HUES6 (cell line): ENCODE measurements at regions not wholly inside any gene's neighbourhood (a gene's known extent, or its start where the extent isn't known, plus 50 kb on each side); places are given as distances from the start of the nearest gene placed in this dataset.

Experiments
- H3K27ac ChIP-seq: 2 replicates; pipeline ENCODE4 v1.7.0; 2013; ENCODE audit warnings: low read depth, mild to moderate bottlenecking, low read length, inconsistent platforms
- H3K27me3 ChIP-seq: 2 replicates; pipeline ENCODE4 v1.6.1; 2013; ENCODE audit warnings: low read length; ENCODE audit not compliant: control insufficient read depth, insufficient read depth
- H3K36me3 ChIP-seq: 2 replicates; pipeline ENCODE4 v1.6.1; 2013; ENCODE audit warnings: low read length; ENCODE audit not compliant: control insufficient read depth, insufficient read depth
- H3K4me1 ChIP-seq: 2 replicates; pipeline ENCODE4 v1.6.1; 2013; ENCODE audit warnings: low read length; ENCODE audit not compliant: control insufficient read depth, insufficient read depth
- H3K4me3 ChIP-seq: 2 replicates; pipeline ENCODE4 v1.5.1; 2013; ENCODE audit warnings: low read depth, low read length
- H3K9ac ChIP-seq: one replicate; pipeline ENCODE4 v1.6.1; 2013; ENCODE audit warnings: mild to moderate bottlenecking, low read length
- H3K9me3 ChIP-seq: 2 replicates; pipeline ENCODE4 v1.6.1; 2013; ENCODE audit warnings: low read depth, low read length; ENCODE audit not compliant: control insufficient read depth, insufficient read depth

DNA sequence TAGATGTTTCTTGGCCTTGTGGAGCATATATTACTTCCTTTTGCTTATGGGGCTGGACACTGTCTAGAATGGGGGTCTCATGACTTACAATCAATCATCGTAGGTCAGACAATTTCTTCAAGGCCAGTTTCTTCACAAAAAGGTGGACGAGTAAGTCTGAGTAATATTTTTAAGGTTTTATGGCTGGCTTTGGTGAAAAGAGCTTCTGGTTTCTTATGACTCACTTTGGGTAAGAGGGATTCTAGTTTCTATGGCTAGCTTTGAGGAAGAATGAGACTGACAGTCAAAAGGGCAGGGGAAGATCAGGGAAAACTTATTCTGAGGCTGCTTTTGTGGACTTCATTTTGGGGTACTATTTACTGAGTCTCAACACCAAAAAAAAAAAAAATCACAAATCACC is 2067.2 kb upstream of the C9orf72 start:
- Histone ChIP-seq H3K9me3 (no peaks in the 10 kb centered on the region), H3K4me1 (no peaks in the 10 kb centered on the region)

DNA sequence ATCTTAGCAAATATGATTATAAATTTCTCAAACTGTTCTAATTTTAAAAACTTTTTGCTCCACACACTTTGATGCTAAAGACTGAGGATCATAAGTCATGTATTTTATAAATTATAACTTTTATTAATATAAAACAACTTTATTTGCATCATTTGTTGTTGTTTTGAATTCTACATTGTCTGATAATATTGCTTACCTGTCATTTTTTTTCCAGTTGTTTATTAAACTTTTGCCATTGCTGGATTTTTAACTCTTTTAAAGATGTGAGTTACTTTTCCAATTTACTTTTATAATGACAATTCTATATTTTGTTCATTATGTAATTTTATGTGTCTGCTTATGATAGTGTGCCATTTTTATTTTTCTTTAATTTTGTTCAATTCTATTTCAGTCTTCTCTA is 2071.2 kb upstream of the C9orf72 start:
- H3K36me3 ChIP-seq, result no peaks in the 10 kb centered on the region
- no peak overlapping the region for H3K4me3 ChIP-seq
- H3K27ac ChIP-seq, result no peak overlapping the region
- H3K9me3 ChIP-seq, result no peaks in the 10 kb centered on the region
- no peaks in the 10 kb centered on the region for H3K4me1 ChIP-seq
- H3K27me3 ChIP-seq, result no peaks in the 10 kb centered on the region
- H3K9ac ChIP-seq, result no peak overlapping the region

More for the DNA sequence above, 2067.2 kb upstream of the C9orf72 start:
- no peaks in the 10 kb centered on the region for H3K36me3 ChIP-seq
- H3K4me3 ChIP-seq, result no peak overlapping the region
- no peak overlapping the region for H3K27ac ChIP-seq
- no peaks in the 10 kb centered on the region for H3K27me3 ChIP-seq
- H3K9ac ChIP-seq, result no peak overlapping the region

DNA sequence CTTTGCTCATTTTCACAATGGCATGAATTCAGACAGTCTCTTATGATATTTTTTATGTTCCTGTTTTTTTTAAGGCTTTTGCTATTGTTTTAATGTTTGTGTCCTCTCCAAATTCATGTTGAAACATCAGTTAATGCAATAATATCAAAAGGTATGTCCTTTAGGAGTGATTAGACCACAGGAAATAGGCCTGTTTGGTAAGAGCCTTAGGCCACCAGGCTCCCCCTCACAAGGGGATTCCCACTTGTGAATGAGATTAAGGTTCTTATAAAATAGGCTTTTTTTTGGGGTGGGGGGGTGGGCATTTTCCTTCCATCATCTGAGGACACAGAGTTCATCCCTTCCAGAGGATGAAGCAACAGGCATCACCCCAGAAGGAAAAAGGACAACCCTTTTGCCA is 2074.2 kb upstream of the C9orf72 start:
- H3K36me3 ChIP-seq, result no peaks in the 10 kb centered on the region
- no peak overlapping the region for H3K4me3 ChIP-seq
- H3K27me3 ChIP-seq, result no peaks in the 10 kb centered on the region
- no peaks in the 10 kb centered on the region for H3K9me3 ChIP-seq
- H3K4me1 ChIP-seq, result no peaks in the 10 kb centered on the region
- no peak overlapping the region for H3K9ac ChIP-seq
- H3K27ac ChIP-seq, result no peak overlapping the region

DNA sequence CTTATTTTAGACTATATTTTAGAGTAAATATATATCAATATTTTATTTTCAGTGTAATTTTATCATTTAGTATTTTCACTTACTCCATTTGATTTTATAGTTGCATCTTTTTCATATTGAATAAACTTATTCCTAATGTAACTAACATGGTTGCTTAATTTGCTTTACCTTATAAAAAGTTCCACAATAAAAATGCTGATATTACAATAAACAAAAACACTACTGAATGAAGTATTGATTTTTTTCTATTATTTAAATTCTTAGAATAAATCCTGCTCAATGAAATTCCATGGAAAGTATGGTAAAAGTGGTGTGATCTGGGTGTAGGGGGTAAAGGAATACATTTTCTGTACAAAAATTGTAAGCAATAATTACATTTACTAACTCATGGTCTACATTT is 2074.9 kb upstream of the C9orf72 start:
- H3K9ac ChIP-seq, result no peak overlapping the region

DNA sequence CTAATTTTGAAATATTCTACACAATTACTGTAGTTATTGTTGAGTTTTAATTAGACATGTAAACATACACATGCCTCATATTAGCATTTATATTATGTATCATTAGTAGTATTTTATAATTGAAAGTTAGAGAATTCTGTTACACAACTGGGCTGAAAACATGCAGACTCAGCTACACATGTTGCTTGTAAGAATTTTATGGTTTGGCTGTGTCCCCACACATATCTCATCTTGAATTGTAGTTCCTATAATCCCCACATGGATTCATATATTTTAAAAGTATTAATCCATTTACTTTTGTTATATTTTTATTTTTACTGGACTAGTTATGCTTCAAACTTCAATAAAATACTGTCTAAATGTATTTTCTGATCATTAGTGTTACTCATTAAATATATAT is 2075.3 kb upstream of the C9orf72 start:
- Histone ChIP-seq H3K4me1 (no peaks in the 10 kb centered on the region), H3K4me3 (no peak overlapping the region), H3K36me3 (no peaks in the 10 kb centered on the region), H3K9ac (no peak overlapping the region), H3K27me3 (no peaks in the 10 kb centered on the region), H3K27ac (no peak overlapping the region), H3K9me3 (no peaks in the 10 kb centered on the region)

More for the DNA sequence above, 2074.9 kb upstream of the C9orf72 start:
- H3K36me3 ChIP-seq, result no peaks in the 10 kb centered on the region
- H3K27ac ChIP-seq, result no peak overlapping the region
- no peak overlapping the region for H3K4me3 ChIP-seq
- no peaks in the 10 kb centered on the region for H3K4me1 ChIP-seq
- no peaks in the 10 kb centered on the region for H3K27me3 ChIP-seq
- H3K9me3 ChIP-seq, result no peaks in the 10 kb centered on the region

DNA sequence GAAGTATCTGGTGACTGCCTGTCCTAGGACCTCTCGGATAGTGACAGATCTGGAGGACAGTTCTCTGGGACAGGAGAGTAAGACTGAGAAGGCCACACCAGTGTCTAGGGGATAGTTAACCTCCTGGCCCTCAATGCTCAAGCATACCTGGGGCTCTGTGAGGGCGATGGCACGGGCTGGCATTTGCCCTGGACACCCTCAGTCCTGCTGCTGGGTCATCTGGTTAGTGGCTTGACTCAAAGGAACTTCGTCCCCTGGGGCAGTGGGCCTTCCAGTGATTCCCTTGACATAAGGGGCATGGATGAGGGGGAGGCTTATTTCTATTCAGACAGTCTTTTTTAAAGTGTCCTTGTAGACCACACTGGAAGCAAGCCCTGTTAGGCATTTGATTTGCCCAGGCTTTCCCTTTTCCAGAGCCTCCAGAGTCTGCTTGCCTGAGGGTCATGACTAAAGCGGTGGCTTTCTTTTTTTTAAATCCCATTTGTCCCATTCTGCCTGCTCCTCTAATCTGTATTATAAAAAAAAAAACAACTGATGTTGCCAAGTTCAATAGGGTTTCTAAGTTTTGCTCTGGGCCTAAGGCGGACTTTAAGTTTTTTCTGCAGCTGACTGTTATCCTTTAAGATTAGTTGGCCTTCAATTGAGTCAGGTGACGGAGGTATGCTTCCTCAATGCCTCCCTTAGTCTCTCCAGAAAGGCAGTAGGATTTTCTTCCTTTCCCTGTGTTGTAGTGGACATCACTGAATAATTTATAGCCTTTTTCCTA is 2083.5 kb upstream of the C9orf72 start:
- Histone ChIP-seq H3K4me3 (no peak overlapping the region), H3K27me3 (no peaks in the 10 kb centered on the region), H3K9me3 (no peaks in the 10 kb centered on the region), H3K27ac (no peak overlapping the region), H3K4me1 (no peaks in the 10 kb centered on the region), H3K9ac (no peak overlapping the region), H3K36me3 (no peaks in the 10 kb centered on the region)

DNA sequence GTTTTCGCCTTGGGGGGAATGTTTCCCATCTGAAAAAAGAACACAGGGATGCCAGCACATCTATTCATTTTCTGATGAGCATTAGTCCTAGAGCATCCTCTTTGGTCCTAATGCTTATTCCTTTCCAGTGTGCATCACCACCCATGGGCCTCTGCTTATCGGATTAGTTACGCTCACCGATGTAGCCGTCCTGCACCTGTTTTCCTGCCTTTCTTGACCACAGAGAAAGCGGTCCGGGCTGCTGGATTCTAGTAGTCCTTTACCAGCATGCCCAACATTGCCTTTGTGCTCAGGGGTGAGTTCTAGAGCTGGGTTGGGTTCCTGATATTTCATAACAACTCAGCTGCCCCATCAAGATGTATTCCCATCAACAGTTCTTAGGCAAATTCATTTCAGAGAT is 2084.5 kb upstream of the C9orf72 start:
- no peak overlapping the region for H3K27ac ChIP-seq
- H3K4me1 ChIP-seq, result no peaks in the 10 kb centered on the region
- H3K4me3 ChIP-seq, result no peak overlapping the region
- H3K9me3 ChIP-seq, result no peaks in the 10 kb centered on the region
- H3K27me3 ChIP-seq, result no peaks in the 10 kb centered on the region
- no peak overlapping the region for H3K9ac ChIP-seq
- no peaks in the 10 kb centered on the region for H3K36me3 ChIP-seq

DNA sequence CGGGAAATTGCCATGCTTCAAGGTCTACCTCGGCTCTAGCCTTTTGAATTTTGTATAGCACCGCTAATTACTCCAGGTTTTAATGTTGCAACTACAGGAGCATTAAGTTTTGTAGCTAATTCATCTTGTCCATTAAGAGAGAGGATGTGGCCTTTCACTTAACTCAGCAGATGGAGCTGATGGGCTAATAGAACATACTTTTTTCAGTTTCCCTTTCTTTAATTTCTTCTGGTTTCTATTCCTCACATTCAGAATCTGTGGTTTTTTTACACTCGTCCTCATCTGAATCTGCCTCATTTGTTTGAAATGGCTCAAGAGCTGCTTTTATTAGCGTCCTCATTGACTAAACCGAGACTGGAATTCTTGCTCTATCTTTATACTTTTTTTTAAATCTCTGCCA is 2085.7 kb upstream of the C9orf72 start:
- no peaks in the 10 kb centered on the region for H3K27me3 ChIP-seq
- no peaks in the 10 kb centered on the region for H3K9me3 ChIP-seq
- no peak overlapping the region for H3K4me3 ChIP-seq

DNA sequence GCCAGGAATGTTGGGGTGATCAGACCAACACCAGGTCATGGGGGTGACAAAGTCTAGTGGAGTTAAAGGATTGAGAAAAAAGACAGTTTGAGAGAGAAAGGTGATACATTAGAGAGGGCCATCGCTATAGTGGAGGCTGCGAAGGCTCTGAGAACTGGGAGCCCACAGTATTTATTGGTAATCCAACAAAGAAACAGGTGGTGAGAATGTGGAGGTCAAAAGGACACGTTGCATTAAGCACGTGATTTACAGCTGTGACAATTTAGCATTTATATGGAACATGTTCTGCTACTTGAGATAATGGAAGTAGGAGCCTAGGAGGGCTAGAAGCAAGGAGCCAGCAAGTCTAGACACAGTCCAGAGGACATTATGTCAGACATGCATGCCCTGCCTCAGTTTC is 2086.5 kb upstream of the C9orf72 start:
- Histone ChIP-seq H3K4me1 (no peaks in the 10 kb centered on the region), H3K9me3 (no peaks in the 10 kb centered on the region), H3K36me3 (no peaks in the 10 kb centered on the region), H3K27me3 (no peaks in the 10 kb centered on the region), H3K4me3 (no peak overlapping the region), H3K27ac (no peak overlapping the region), H3K9ac (no peak overlapping the region)

More for the DNA sequence above, 2085.7 kb upstream of the C9orf72 start:
- Histone ChIP-seq H3K9ac (no peak overlapping the region), H3K4me1 (no peaks in the 10 kb centered on the region), H3K27ac (no peak overlapping the region), H3K36me3 (no peaks in the 10 kb centered on the region)

DNA sequence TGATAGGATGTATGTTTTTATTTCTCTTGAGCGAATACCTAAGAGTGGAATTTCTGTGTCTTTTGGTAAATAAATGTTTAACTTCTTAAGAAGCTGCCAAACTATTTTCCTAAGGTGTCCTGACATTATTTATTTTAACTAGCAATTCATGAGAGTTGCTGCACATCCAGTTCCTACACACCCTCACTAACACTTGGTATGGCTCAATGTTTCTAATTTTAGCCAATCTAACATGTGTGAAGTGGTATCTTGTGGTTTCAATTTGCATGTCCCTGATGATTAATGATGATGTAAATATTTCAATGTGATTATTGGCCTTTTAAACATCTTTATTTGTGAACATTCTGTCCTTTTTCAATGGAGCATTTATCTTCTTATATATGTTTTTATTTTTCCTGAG is 2095.5 kb upstream of the C9orf72 start:
- H3K4me3 ChIP-seq, result no peak overlapping the region
- no peaks in the 10 kb centered on the region for H3K36me3 ChIP-seq
- H3K27ac ChIP-seq, result no peak overlapping the region
- H3K27me3 ChIP-seq, result no peaks in the 10 kb centered on the region
- no peaks in the 10 kb centered on the region for H3K4me1 ChIP-seq
- no peak overlapping the region for H3K9ac ChIP-seq
- H3K9me3 ChIP-seq, result no peaks in the 10 kb centered on the region

DNA sequence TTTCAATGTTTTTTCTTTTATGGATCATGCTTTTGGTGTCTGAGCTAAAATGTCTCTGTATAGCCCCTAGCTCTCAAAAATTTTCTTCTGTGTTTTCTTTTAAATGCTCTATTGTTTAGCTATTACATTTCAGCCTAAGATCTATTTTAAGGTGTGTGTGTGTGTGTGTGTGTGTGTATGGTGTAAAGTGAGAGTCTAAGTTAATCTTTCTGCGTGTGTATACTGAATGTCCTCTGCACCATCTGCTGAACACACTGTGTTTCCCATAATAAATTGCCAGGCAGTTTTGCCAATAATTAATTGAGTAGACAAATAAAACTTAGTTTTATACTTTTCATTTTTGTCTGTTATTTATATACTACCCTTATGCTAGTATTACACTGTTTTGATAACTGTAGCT is 2096.3 kb upstream of the C9orf72 start:
- no peak overlapping the region for H3K9ac ChIP-seq
- no peaks in the 10 kb centered on the region for H3K4me1 ChIP-seq
- no peaks in the 10 kb centered on the region for H3K9me3 ChIP-seq
- H3K27ac ChIP-seq, result no peak overlapping the region
- no peaks in the 10 kb centered on the region for H3K27me3 ChIP-seq
- H3K36me3 ChIP-seq, result no peaks in the 10 kb centered on the region
- no peak overlapping the region for H3K4me3 ChIP-seq
